ACC112 (cell line): ENCODE measurements at regions not wholly inside any gene's neighbourhood (a gene's known extent, or its start where the extent isn't known, plus 50 kb on each side); places are given as distances from the start of the nearest gene placed in this dataset.
"Not testable (repeated sequence)": the region's sequence is repeated elsewhere in the genome, so short reads cannot be mapped to it uniquely, and the experiment has no call there.

ENCODE experiments used
- H2AFZ ChIP-seq: fragments of 200-600 bp; sonication (generic); one replicate; pipeline ENCODE4 v1.6.0; 2017; ENCODE audit warnings: antibody characterized with exemption, low read length; ENCODE audit not compliant: unreplicated experiment
- H3K27ac ChIP-seq: fragments of 200-600 bp; sonication (generic); 2 replicates; pipeline ENCODE4 v1.5.1; 2014; ENCODE audit warnings: low read depth, mild to moderate bottlenecking, antibody characterized with exemption, low read length, moderate library complexity
- H3K27me3 ChIP-seq: fragments of 200-600 bp; sonication (generic); 2 replicates; pipeline ENCODE4 v1.6.1; 2014; ENCODE audit warnings: mild to moderate bottlenecking, antibody characterized with exemption, low read length, moderate library complexity, mixed read lengths; ENCODE audit not compliant: insufficient read depth
- H3K36me3 ChIP-seq: fragments of 200-600 bp; sonication (generic); 2 replicates; pipeline ENCODE4 v1.6.1; 2016; ENCODE audit warnings: mild to moderate bottlenecking, antibody characterized with exemption, low read length, moderate library complexity, mixed read lengths; ENCODE audit not compliant: insufficient read depth
- H3K4me1 ChIP-seq: fragments of 200-600 bp; sonication (generic); one replicate; pipeline ENCODE4 v1.6.1; 2016; ENCODE audit warnings: low read length, mixed read lengths; ENCODE audit not compliant: insufficient read depth, unreplicated experiment, control insufficient read depth
- H3K4me3 ChIP-seq: fragments of 200-600 bp; sonication (generic); 2 replicates; pipeline ENCODE4 v1.5.1; 2014; ENCODE audit warnings: mild to moderate bottlenecking, low read depth, low read length
- H3K79me2 ChIP-seq: fragments of 200-600 bp; sonication (generic); one replicate; pipeline ENCODE4 v1.6.0; 2016; ENCODE audit warnings: low read length; ENCODE audit not compliant: control insufficient read depth, unreplicated experiment, insufficient read depth

DNA sequence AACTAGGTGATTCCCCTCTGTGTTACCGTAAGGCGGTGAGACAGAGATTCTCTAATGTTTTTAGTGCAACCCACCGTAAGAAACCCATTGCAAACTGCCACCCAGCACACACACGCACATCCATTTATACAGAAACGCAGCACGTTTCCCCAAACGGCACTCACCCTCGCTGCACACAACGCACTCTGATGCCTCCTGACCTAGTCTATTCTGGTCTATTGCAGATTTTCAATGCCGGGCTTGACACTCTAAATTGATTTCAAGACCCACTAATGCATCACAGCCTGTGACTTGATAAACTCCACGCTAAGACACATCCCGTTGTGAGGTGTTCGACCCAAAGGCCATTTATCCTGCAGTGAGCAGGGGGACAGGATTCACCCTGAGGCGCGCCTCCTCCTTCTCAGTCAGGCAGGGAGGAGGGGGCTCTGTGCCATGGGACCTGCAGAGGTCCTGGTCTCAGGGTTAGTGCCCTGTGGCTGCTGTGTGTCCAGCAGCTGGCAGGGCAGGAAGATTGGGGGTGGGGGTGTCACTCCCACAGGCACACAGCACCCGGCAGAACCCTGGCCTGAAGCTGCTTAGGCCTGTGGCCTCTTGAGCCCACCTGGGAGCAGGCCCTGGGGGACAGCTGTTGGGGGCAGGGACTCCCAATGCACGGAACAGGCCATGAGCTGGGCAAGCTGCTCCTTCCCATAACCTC lies 335.6 kb downstream of the PREX1 start:
- Histone ChIP-seq H2AFZ (no peak overlapping the region), H3K79me2 (no peaks in the 10 kb centered on the region), H3K27me3 (peaks cover 11% of the 10 kb centered on the region; the same call in 1 of the 2 replicates), H3K27ac (no peak overlapping the region), H3K36me3 (no peaks in the 10 kb centered on the region), H3K4me3 (no peak overlapping the region), H3K4me1 (no peaks in the 10 kb centered on the region)

DNA sequence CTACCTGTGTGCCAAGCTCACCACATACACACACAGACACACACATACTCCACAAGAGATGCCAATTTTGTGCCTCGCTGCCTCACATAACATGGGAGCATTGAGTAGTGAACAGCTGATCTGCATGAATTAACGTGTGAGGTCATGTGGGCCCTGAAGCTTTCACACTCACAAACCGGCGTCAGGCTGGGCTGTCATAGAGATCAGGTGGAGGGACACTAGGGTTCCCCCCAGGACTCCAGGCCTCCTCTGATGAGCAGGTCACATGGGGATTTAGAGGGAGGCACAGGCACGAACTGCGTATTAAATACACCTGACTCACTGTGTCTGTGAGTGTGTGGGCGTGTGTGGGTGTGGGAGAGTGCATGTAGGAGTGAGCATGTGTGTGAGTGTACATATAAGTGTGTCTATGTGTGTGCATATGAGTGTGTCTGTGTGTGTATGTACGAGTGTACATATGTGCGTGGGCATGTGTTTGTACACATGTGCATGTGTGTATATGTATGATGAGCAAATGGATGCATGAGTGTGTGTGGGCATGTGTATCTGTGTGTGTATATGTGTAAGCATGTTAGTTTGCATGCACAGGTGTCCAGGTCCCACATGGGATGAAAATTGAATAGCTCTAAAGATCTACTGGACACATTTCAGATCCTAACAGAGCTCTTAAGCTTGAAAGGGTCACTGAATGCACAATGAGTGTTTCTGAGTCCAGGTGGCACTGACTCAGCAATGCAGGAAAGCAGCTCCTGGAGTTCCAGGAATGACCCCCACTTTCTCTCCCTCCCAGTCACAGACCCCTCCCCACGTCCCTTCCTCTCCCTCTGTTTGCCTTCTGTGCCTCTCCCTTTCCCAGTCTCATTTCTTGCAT lies 336.6 kb downstream of the PREX1 start:
- no peaks in the 10 kb centered on the region for H3K79me2 ChIP-seq
- no peak overlapping the region for H2AFZ ChIP-seq
- H3K27me3 ChIP-seq = peaks cover 14% of the 10 kb centered on the region; the same call in 1 of the 2 replicates
- H3K4me1 ChIP-seq = no peaks in the 10 kb centered on the region
- H3K27ac ChIP-seq = no peak overlapping the region
- H3K36me3 ChIP-seq = no peaks in the 10 kb centered on the region
- no peak overlapping the region for H3K4me3 ChIP-seq

DNA sequence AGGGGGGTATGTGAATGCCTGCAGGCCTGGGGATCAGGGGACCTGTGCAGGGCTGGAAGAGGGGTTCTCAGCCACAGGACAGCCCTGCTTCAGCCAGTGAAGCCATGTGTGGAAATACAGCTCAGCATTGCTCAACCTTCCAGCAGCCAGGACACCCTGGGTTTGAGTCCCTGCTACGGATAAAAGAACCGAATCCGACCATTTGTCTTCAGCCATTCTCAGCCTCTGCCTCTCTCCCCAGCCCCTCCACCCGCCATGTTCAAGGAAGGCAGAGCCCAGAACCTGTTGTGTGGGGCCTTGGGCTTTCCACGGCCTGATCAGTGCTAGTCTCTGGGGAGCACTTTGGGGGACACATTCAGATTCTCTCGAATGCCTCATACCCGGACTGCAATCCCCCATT lies 337.5 kb downstream of the PREX1 start:
- H2AFZ ChIP-seq, H3K79me2 ChIP-seq, H3K4me1 ChIP-seq, H3K27ac ChIP-seq, H3K36me3 ChIP-seq, H3K4me3 ChIP-seq: not testable (repeated sequence)
- peaks cover 16% of the 10 kb centered on the region; the same call in 1 of the 2 replicates for H3K27me3 ChIP-seq

DNA sequence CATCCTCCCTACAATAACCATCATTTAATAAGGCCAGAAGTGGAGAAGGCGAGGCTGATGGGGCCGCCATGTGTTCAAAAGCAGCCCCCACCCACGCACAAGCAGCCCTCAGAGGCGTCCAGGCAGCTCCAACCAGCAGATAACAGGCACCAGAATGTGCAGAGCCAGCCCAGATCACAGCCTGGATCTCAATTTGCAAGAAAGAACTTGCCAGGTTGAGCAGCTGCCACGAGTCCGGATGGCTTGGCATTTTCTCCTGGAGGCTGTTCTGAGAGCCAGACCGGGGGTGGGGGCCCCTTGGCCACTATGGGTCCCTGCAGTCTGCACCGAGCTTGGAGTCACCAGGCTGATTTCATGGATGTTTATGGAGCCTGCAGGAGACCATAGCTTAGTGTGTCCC lies 338.1 kb downstream of the PREX1 start:
- no peaks in the 10 kb centered on the region for H3K36me3 ChIP-seq
- no peaks in the 10 kb centered on the region for H3K79me2 ChIP-seq
- no peak overlapping the region for H3K27ac ChIP-seq
- peaks cover 16% of the 10 kb centered on the region; the same call in 1 of the 2 replicates for H3K27me3 ChIP-seq
- H3K4me1 ChIP-seq = no peaks in the 10 kb centered on the region
- H2AFZ ChIP-seq = no peak overlapping the region
- H3K4me3 ChIP-seq = no peak overlapping the region

DNA sequence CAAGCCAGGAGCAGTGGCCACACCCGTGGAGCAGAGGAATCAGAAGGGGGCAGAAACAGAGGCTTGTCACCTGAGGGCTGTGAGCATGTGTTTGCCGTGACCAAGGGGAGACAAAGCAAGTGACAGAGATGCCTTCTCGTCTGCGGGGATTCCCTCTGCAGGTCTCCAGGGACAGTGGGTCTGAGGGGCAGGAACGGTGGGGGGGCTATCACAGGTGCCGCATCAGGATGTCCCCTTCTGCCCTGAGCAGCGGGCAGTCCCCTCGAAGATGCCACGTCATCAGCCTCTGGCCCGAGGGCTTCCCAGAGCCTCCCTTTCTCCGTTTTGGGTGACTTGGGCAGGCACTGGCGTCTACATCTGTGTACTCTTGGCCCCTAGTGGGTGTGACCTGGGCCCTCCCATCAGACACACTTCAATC lies 338.7 kb downstream of the PREX1 start:
- Histone ChIP-seq H3K79me2 (no peaks in the 10 kb centered on the region), H3K27ac (no peak overlapping the region), H3K36me3 (no peaks in the 10 kb centered on the region), H2AFZ (no peak overlapping the region), H3K4me3 (no peak overlapping the region), H3K27me3 (peaks cover 15% of the 10 kb centered on the region; the same call in 1 of the 2 replicates), H3K4me1 (no peaks in the 10 kb centered on the region)

DNA sequence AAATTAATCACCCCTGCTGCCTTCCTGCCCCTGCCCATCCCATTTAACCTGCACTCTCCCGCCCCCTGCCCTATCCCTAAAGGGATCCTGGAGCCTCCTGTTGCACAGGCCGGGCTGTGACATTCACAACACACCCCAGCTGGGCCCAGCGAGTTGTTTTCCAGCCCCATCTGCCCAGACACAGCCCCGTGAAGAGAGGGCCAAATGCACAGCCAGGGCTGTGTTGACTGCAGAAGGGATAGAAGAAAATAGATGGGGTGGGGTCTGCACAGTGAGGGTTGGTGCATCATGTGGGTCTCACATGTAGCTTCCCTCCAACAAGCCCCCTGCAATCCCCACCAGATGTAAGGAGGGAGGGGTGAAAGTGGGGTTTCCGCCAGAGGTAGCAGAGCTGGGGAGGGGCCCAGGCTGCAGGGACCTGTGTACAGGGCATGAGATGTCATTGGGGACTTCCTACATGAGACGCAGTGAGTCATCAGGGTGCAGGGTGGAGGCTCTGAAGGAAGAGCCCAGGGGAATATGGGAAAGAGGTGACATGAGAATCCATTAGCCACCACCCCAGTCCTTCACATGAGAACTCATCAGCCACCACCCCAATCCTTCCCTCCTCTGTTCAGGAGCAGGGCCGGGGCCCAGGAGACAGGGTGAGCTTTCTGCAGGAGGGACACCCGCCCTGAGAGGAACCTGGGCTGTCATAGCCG lies 339.3 kb downstream of the PREX1 start:
- not testable (repeated sequence) for H3K4me1 ChIP-seq, H3K79me2 ChIP-seq, H3K4me3 ChIP-seq, H3K27ac ChIP-seq, H3K36me3 ChIP-seq, H2AFZ ChIP-seq
- H3K27me3 ChIP-seq = peaks cover 10% of the 10 kb centered on the region; the same call in 1 of the 2 replicates

DNA sequence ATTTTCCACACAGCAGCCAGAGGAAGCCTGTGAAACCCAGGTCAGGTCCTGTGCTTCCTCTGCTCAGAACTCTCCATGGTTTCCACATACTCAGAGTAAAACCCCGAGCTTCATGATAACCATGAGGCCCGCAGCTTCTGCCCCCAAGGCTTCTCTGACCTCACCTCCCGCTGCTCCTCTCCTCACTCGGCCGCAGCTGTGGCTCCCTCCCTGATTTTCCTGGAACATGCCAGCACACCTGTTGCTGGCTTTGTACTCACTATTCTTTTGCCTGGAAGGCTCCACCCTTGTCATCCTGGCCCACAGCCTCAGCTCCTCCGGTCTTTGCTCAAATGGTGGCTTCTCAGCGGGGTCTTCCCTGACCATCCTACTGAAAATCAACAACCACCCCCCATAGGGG lies 341.7 kb downstream of the PREX1 start:
- Histone ChIP-seq H3K4me1 (no peaks in the 10 kb centered on the region), H3K27me3 (peaks cover 22% of the 10 kb centered on the region), H3K36me3 (no peaks in the 10 kb centered on the region), H2AFZ (no peak overlapping the region), H3K27ac (no peak overlapping the region), H3K79me2 (no peaks in the 10 kb centered on the region), H3K4me3 (no peak overlapping the region)

DNA sequence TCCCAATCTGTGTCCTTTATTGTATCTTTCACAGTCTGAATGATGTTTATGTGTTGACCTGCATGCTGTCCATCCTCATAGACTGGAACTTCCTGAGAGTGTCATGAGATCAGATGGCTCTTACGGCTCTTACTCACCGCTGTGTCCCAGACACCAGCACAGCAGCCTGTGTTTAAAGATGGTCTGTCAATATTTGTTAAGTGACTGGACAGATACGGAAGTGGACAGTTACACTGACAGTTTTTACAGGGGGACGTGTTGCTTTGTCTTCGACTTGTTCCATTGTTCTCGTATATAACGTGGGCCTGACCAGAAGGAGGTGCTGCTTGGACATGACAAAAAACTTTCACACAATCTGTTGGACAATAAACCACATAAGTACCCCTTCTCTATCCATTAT lies 342.6 kb downstream of the PREX1 start:
- not testable (repeated sequence) for H3K36me3 ChIP-seq, H3K79me2 ChIP-seq, H2AFZ ChIP-seq, H3K27ac ChIP-seq, H3K4me1 ChIP-seq, H3K4me3 ChIP-seq
- H3K27me3 ChIP-seq = peaks cover 27% of the 10 kb centered on the region

DNA sequence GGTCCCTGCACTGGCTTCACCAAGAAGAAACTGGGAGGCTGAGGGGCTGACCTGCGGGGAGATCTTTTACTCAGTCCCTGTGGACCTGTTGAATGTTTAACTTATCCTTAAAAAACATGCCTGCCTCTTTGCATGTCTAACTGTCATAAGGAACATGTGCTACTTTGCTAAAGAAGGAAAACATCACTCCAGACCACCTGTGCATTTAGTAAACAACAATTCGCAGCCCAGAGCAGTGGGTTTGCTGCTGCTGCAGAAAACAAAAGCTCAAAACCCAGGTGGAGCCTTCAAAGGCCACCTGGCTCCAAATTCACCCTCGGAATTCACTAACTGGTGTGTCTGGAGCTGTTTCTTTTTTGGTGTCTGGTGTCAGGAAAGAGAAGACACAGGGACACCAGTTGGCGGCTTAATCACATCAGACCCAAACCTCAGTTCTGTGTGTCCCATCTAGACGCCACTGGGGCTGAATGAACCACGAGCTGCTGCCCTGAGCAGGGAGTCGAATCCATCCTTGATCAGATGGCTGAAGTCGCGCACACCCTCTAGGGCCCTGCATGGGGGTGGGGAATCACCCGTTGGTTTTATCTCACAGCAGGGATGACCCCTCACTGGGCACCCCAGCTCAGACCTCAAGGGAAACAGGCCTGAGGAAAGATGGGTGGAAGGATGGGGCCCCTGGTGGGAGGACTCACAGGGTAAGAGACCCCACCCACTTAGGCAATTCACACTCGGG lies 344.3 kb downstream of the PREX1 start:
- H3K27ac ChIP-seq = no peak overlapping the region
- H3K36me3 ChIP-seq = no peaks in the 10 kb centered on the region
- H2AFZ ChIP-seq = no peak overlapping the region
- H3K4me1 ChIP-seq = no peaks in the 10 kb centered on the region
- H3K27me3 ChIP-seq = peaks cover 44% of the 10 kb centered on the region
- H3K79me2 ChIP-seq = no peaks in the 10 kb centered on the region
- no peak overlapping the region for H3K4me3 ChIP-seq

DNA sequence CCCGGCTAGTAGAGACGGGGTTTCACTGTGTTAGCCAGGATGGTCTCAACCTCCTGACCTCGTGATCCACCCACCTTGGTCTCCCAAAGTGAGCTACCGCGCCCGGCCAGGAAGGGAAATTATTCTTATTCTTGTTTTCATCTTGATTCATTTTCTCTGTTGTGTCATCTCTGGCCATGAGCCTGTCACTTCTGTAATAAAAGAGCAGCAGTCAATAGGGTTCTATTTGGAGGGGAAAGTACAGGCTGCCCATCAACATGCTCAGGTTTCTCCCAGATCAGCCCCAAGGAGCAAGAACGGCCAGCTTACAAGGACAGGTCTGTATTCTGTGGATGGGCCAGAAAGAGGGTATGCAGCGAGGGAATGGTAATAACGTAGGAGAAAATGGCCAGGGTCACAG lies 345.0 kb downstream of the PREX1 start:
- no peaks in the 10 kb centered on the region for H3K79me2 ChIP-seq

More for the DNA sequence above, 345.0 kb downstream of the PREX1 start:
- H2AFZ ChIP-seq = no peak overlapping the region
- peaks cover 44% of the 10 kb centered on the region for H3K27me3 ChIP-seq
- H3K36me3 ChIP-seq = no peaks in the 10 kb centered on the region
- H3K4me3 ChIP-seq = no peak overlapping the region
- no peak overlapping the region for H3K27ac ChIP-seq
- H3K4me1 ChIP-seq = no peaks in the 10 kb centered on the region
